Left lung (tissue), 4 donors: ENCODE measurements at regions not wholly inside any gene's neighbourhood (a gene's known extent, or its start where the extent isn't known, plus 50 kb on each side); places are given as distances from the start of the nearest gene placed in this dataset.

ENCODE experiments used
- ATAC-seq: fragments of 200-7000 bp; cut with Tn5 transposase; one replicate; pipeline ENCODE4 v1.9.1; 2020; ENCODE audit warnings: moderate library complexity
- DNase-seq, 4 donors: peaks; one replicate each; pipeline ENCODE4 v3.0.0-alpha.2; 2013 to 2020
- H3K27ac ChIP-seq, 2 donors: fragments of 200-600 bp; sonication (generic) in 1 of 2; one replicate each; pipeline versions ENCODE4 v1.5.0 to v1.8.0; 2020 to 2021
- H3K27me3 ChIP-seq, 2 donors: fragments of 200-600 bp; sonication (generic) in 1 of 2; one replicate each; pipeline versions ENCODE4 v1.5.0 to v1.8.0; 2020 to 2021
- H3K36me3 ChIP-seq, 2 donors: fragments of 200-600 bp; sonication (generic) in 1 of 2; one replicate each; pipeline versions ENCODE4 v1.5.0 to v1.8.0; 2020 to 2021
- H3K4me1 ChIP-seq, 2 donors: fragments of 200-600 bp; one replicate each; pipeline ENCODE4 v1.8.0; 2021
- H3K4me3 ChIP-seq, 2 donors: fragments of 200-600 bp; sonication (generic) in 1 of 2; one replicate each; pipeline versions ENCODE4 v1.5.0 to v1.8.0; 2020 to 2021; ENCODE audit warnings: mild to moderate bottlenecking in 1 of 2
- H3K9me3 ChIP-seq, 2 donors: fragments of 200-600 bp; sonication (generic) in 1 of 2; one replicate each; pipeline versions ENCODE4 v1.5.0 to v1.8.0; 2020 to 2021
- CTCF ChIP-seq, 2 donors: fragments of 200-600 bp; sonication (generic) in 1 of 2; IDR thresholded peaks; one replicate each; pipeline versions ENCODE4 v1.5.0 to v1.8.0; 2021; ENCODE audit warnings: antibody characterized with exemption in 2 of 2
- intact Hi-C, 2 donors: fragments of 100-400 bp; cut with DNase I; formaldehyde crosslinking; loops; one replicate each; pipeline versions ENCODE4 v1.11.2 to v1.14.2; 2022
- donor health status: DM: no; HTN: yes; CAD: no.
- donor health status: DM: no; HTN: no; CAD: no.

GRCh38 chr1:79129914-79130313, 123.4 kb upstream of the ADGRL4 start:
- H3K36me3 ChIP-seq = no peaks in the 10 kb centered on the region
- intact Hi-C loops = no loop called here
- no peaks in the 10 kb centered on the region for H3K9me3 ChIP-seq
- no peak overlapping the region for H3K27ac ChIP-seq
- no peak for ATAC-seq
- TF ChIP-seq CTCF (IDR thresholded peaks at IDR 0.05) = no peak
- H3K27me3 ChIP-seq = no peaks in the 10 kb centered on the region
- no peak for DNase-seq
- H3K4me1 ChIP-seq = no peaks in the 10 kb centered on the region
- H3K4me3 ChIP-seq = no peak overlapping the region

GRCh38 chr1:79128722-79129121, 122.2 kb upstream of the ADGRL4 start:
- Histone ChIP-seq H3K4me1 (no peaks in the 10 kb centered on the region), H3K9me3 (no peaks in the 10 kb centered on the region), H3K27ac (no peak overlapping the region), H3K4me3 (no peak overlapping the region), H3K27me3 (no peaks in the 10 kb centered on the region), H3K36me3 (no peaks in the 10 kb centered on the region)
- intact Hi-C loops = no loop called here
- TF ChIP-seq CTCF (IDR thresholded peaks at IDR 0.05) = no peak
- DNase-seq = no peak
- no peak for ATAC-seq

GRCh38 chr1:79124756-79125155, 118.2 kb upstream of the ADGRL4 start:
- H3K4me1 ChIP-seq = no peaks in the 10 kb centered on the region
- DNase-seq = no peak
- H3K4me3 ChIP-seq = no peak overlapping the region
- no peak overlapping the region for H3K27ac ChIP-seq
- H3K36me3 ChIP-seq = no peaks in the 10 kb centered on the region
- no peaks in the 10 kb centered on the region for H3K27me3 ChIP-seq
- intact Hi-C loops = no loop called here
- H3K9me3 ChIP-seq = no peaks in the 10 kb centered on the region
- no peak for TF ChIP-seq CTCF (IDR thresholded peaks at IDR 0.05)
- ATAC-seq = no peak

- Histone ChIP-seq H3K9me3 (no peaks in the 10 kb centered on the region), H3K4me3 (no peak overlapping the region), H3K27me3 (no peaks in the 10 kb centered on the region), H3K27ac (no peak overlapping the region), H3K36me3 (no peaks in the 10 kb centered on the region), H3K4me1 (no peaks in the 10 kb centered on the region)
- ATAC-seq = no peak
- TF ChIP-seq CTCF (IDR thresholded peaks at IDR 0.05) = no peak
- no peak for DNase-seq
- intact Hi-C loops = no loop called here
Observed at GRCh38 chr1:79122521-79122920, 116.0 kb upstream of the ADGRL4 start.

- TF ChIP-seq CTCF (IDR thresholded peaks at IDR 0.05) = no peak
- intact Hi-C loops = no loop called here
- no peak for ATAC-seq
Observed at GRCh38 chr1:79117376-79117775, 110.8 kb upstream of the ADGRL4 start.

More at GRCh38 chr1:79117376-79117775, 110.8 kb upstream of the ADGRL4 start:
- no peak for DNase-seq
- Histone ChIP-seq H3K9me3 (no peaks in the 10 kb centered on the region), H3K27ac (no peak overlapping the region), H3K27me3 (no peaks in the 10 kb centered on the region), H3K4me3 (no peak overlapping the region), H3K4me1 (no peaks in the 10 kb centered on the region), H3K36me3 (no peaks in the 10 kb centered on the region)
